AG09319 (cell line): ENCODE measurements at regions not wholly inside any gene's neighbourhood (a gene's known extent, or its start where the extent isn't known, plus 50 kb on each side); places are given as distances from the start of the nearest gene placed in this dataset.

ENCODE experiments used
- DNase-seq: peaks from one replicate; pipeline ENCODE4 v3.0.0-alpha.2; 2010; ENCODE audit warnings: low read depth; ENCODE audit errors: extremely low read depth
- CTCF ChIP-seq: IDR thresholded peaks from 2 replicates; pipeline ENCODE4 v1.5.1; 2011; ENCODE audit warnings: low read depth, mild to moderate bottlenecking, inconsistent platforms, low read length, moderate library complexity

DNA sequence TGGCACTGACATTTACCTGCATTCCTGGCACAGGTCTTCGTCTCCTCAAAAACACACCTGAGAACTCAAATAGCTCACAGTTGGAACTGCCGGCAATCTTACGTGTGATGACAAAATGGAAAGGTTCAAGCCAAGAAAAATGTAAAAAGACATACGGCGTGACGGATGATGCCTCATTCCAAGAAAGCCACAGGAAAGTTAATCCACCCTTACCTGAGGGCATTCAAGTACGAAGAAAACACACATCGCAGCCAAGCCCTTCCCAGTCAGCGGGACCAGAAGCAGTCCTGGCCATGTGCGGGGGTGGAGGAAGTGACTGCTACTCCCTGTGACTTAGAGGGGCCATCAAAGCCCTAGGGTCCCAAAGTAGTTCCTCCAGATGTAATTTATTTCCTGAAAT is 986.3 kb upstream of the CELF4 start:
- no peak for DNase-seq
- no peak for TF ChIP-seq CTCF

DNA sequence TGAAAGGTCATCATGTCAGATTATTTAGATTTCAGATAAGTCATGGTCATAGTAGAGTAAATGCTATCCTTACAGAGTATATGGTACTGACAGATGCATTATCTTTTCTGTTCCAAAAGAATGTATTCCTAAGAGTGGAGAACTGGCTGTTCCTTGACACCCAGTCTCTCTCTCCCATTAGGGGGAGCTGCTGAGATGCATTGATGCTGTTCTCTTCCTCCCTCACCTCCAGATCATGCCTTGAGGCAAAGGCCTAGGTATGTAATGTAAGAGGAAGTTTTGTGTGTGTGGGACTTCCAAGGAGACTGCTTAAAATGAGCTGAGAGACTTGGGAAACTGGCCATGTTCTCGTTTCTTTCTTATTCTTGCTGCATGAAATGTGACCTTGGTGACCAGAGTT is 979.5 kb upstream of the CELF4 start:
- TF ChIP-seq CTCF, result no peak
- DNase-seq, result no peak

DNA sequence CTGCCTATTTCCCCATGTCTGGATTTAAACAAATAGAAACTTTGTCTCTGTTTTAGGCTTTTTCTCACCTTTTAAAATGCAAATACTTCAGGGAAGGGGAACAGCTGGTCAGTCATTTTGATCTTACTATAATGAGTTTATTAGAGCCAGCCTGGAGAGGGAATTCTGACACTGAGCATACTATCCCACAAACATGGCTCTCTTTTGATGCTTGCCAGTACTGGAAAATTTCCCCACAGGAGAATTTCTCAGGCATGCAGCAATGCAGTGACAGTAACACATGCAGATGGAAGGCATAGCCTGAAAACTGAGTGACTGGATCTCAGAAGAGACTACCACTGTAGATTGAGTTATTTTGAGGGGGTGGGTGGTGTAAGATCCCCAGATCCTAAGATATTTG is 974.3 kb upstream of the CELF4 start:
- no peak for TF ChIP-seq CTCF
- no peak for DNase-seq

- no peak for TF ChIP-seq CTCF
- DNase-seq, result no peak
These were observed 973.8 kb upstream of the CELF4 start for GRCh38 chr18:38539371-38539770.

DNA sequence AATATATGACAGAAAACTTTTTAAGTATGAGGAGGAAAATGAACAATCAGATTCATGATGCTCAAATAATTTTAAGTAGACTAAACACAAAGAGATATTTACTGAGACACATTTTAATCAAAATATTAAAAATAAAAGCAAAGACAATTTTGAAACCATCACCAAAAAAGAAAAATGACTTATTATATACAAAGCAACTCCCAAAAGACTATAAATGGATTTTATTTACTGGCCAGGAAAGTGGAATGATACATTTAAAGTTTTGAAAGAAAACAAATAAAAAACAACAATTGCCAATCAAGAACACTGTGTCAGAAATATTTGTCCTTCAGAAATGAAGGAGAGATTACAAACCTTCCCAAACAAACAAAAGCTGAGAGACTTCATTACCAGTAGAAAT is 968.5 kb upstream of the CELF4 start:
- TF ChIP-seq CTCF, result no peak
- no peak for DNase-seq

DNA sequence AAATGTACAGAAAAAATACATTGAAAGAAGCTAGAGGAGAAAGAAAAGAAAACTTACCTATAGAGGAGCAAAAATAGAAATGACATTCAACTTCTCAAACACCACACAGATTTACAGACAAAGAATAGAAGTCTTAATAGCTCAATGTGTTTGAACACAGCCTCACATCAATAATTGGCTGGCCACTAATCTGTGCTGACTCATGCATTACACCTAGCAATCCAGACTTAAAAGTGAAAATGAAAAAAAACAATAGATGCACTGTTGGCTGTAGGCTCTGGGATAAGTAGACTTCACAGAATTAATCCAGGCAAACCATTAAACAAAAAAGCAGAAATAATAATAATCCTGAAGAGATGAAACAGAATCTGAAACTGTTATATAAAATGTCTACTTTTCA is 961.3 kb upstream of the CELF4 start:
- DNase-seq, result no peak

GRCh38 chr18:38525039-38525438 is 959.4 kb upstream of the CELF4 start:
- no peak for TF ChIP-seq CTCF
- no peak for DNase-seq

More for the DNA sequence above, 961.3 kb upstream of the CELF4 start:
- TF ChIP-seq CTCF, result no peak
